ENCODE measurements at regions not wholly inside any gene's neighbourhood (a gene's known extent, or its start where the extent isn't known, plus 50 kb on each side); places are given as distances from the start of the nearest gene placed in this dataset.
A peak's percentile ranks its signal among the peaks of the same experiment; 100 is the strongest.

- no peak for TF ChIP-seq CTCF (conservative IDR thresholded peaks at IDR 0.05; ENCODE audit: control insufficient read depth, insufficient read depth, low read depth, low read length)
- H3K4me3 ChIP-seq (ENCODE audit: control insufficient read depth, low read depth, low read length): no peak overlapping the region
- DNase-seq (ENCODE audit: low read depth): no peak
These were observed 483.9 kb downstream of the CD83 start for GRCh38 chr6:14601490-14601889.

- TF ChIP-seq CTCF (conservative IDR thresholded peaks at IDR 0.05; ENCODE audit: control insufficient read depth, insufficient read depth, low read depth, low read length): no peak
- no peak overlapping the region for H3K4me3 ChIP-seq (ENCODE audit: control insufficient read depth, low read depth, low read length)
These were observed 488.8 kb downstream of the CD83 start for GRCh38 chr6:14606353-14606752.

GRCh38 chr6:14610141-14610540 is 492.6 kb downstream of the CD83 start:
- no peak for TF ChIP-seq CTCF (conservative IDR thresholded peaks at IDR 0.05; ENCODE audit: control insufficient read depth, insufficient read depth, low read depth, low read length)
- no peak for DNase-seq (ENCODE audit: low read depth)
- H3K4me3 ChIP-seq (ENCODE audit: control insufficient read depth, low read depth, low read length): no peak overlapping the region

More at GRCh38 chr6:14606353-14606752, 488.8 kb downstream of the CD83 start:
- DNase-seq (ENCODE audit: low read depth): no peak

GRCh38 chr6:14612016-14612980 is 494.7 kb downstream of the CD83 start:
- no peak overlapping the region for H3K4me3 ChIP-seq (ENCODE audit: control insufficient read depth, low read depth, low read length)
- DNase-seq (ENCODE audit: low read depth): peak; percentile 76
- no peak for TF ChIP-seq CTCF (conservative IDR thresholded peaks at IDR 0.05; ENCODE audit: control insufficient read depth, insufficient read depth, low read depth, low read length)

- no peak for DNase-seq (ENCODE audit: low read depth)
- H3K4me3 ChIP-seq (ENCODE audit: control insufficient read depth, low read depth, low read length): no peak overlapping the region
- TF ChIP-seq CTCF (conservative IDR thresholded peaks at IDR 0.05; ENCODE audit: control insufficient read depth, insufficient read depth, low read depth, low read length): no peak
These were observed 497.1 kb downstream of the CD83 start for GRCh38 chr6:14614631-14615030.

- H3K4me3 ChIP-seq (ENCODE audit: control insufficient read depth, low read depth, low read length): no peak overlapping the region
- DNase-seq (ENCODE audit: low read depth): peak; percentile 31
- no peak for TF ChIP-seq CTCF (conservative IDR thresholded peaks at IDR 0.05; ENCODE audit: control insufficient read depth, insufficient read depth, low read depth, low read length)
These were observed 499.1 kb downstream of the CD83 start for GRCh38 chr6:14616656-14617055.

Data from fibroblast of mammary gland (primary cell).